T-helper 1 cell treated with Interleukin-12 subunit alpha and Interleukin-12 subunit beta and Interleukin-4 antibody, amounts not matched to agents 30 μg/mL and 1 μg/mL, for 36 hours (primary cell): ENCODE measurements at regions not wholly inside any gene's neighbourhood (a gene's known extent, or its start where the extent isn't known, plus 50 kb on each side); places are given as distances from the start of the nearest gene placed in this dataset.

ENCODE experiments used
- H3K27ac Mint-ChIP-seq: one replicate; pipeline ENCODE4 v1.8.0; 2021; ENCODE audit warnings: mild to moderate bottlenecking, mixed read lengths
- H3K27me3 Mint-ChIP-seq: one replicate; pipeline ENCODE4 v1.8.0; 2021; ENCODE audit warnings: low read depth, mixed read lengths
- H3K36me3 Mint-ChIP-seq: one replicate; pipeline ENCODE4 v1.8.0; 2021; ENCODE audit warnings: low read depth, mixed read lengths
- H3K4me1 Mint-ChIP-seq: one replicate; pipeline ENCODE4 v1.8.0; 2021; ENCODE audit warnings: low read depth, mixed read lengths
- H3K4me3 Mint-ChIP-seq: one replicate; pipeline ENCODE4 v1.8.0; 2021; ENCODE audit warnings: mild to moderate bottlenecking, moderate library complexity, mixed read lengths
- H3K9me3 Mint-ChIP-seq: one replicate; pipeline ENCODE4 v1.8.0; 2021; ENCODE audit warnings: mixed read lengths

- no peaks in the 10 kb centered on the region for H3K27me3 Mint-ChIP-seq
- H3K4me3 Mint-ChIP-seq = no peak overlapping the region
- no peaks in the 10 kb centered on the region for H3K4me1 Mint-ChIP-seq
- H3K27ac Mint-ChIP-seq = no peak overlapping the region
- H3K36me3 Mint-ChIP-seq = no peaks in the 10 kb centered on the region
- no peaks in the 10 kb centered on the region for H3K9me3 Mint-ChIP-seq
These were observed 190.7 kb upstream of the GBE1 start for GRCh38 chr3:81952141-81952540.

DNA sequence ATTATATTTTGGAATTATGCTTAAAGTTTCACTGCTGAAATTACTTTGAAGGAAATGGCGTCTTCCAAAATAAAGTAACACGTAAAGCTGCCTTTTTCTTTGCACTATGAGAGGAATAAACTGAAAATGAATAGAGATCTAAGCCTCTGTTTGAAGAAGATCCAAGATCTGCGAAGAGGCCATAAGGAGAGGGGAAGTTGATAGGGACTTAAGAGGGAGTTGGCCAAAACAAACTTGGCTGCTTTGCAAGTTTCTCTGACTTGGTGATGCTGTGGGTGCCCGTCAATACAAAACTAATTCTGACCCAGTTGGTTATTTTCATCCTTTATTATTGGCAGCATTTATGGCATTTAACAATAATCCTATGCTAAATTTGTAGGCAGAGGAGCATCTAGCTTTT is 190.2 kb upstream of the GBE1 start:
- H3K36me3 Mint-ChIP-seq = no peaks in the 10 kb centered on the region
- no peak overlapping the region for H3K4me3 Mint-ChIP-seq
- H3K9me3 Mint-ChIP-seq = no peaks in the 10 kb centered on the region
- no peaks in the 10 kb centered on the region for H3K27me3 Mint-ChIP-seq
- H3K4me1 Mint-ChIP-seq = no peaks in the 10 kb centered on the region
- no peak overlapping the region for H3K27ac Mint-ChIP-seq

GRCh38 chr3:81951106-81951505 is 189.7 kb upstream of the GBE1 start:
- Mint-ChIP-seq H3K27ac (no peak overlapping the region), H3K4me3 (no peak overlapping the region), H3K27me3 (no peaks in the 10 kb centered on the region), H3K4me1 (no peaks in the 10 kb centered on the region), H3K9me3 (no peaks in the 10 kb centered on the region), H3K36me3 (no peaks in the 10 kb centered on the region)

GRCh38 chr3:81947359-81947758 is 185.9 kb upstream of the GBE1 start:
- no peaks in the 10 kb centered on the region for H3K4me1 Mint-ChIP-seq
- H3K27me3 Mint-ChIP-seq = no peaks in the 10 kb centered on the region
- peaks cover 8% of the 10 kb centered on the region for H3K9me3 Mint-ChIP-seq
- H3K27ac Mint-ChIP-seq = no peak overlapping the region
- no peak overlapping the region for H3K4me3 Mint-ChIP-seq
- no peaks in the 10 kb centered on the region for H3K36me3 Mint-ChIP-seq

GRCh38 chr3:81938681-81939080 is 177.2 kb upstream of the GBE1 start:
- Mint-ChIP-seq H3K36me3 (no peaks in the 10 kb centered on the region), H3K27me3 (no peaks in the 10 kb centered on the region), H3K4me3 (no peak overlapping the region), H3K4me1 (peaks cover 2% of the 10 kb centered on the region), H3K27ac (no peak overlapping the region), H3K9me3 (no peaks in the 10 kb centered on the region)

- H3K9me3 Mint-ChIP-seq = no peaks in the 10 kb centered on the region
- H3K4me1 Mint-ChIP-seq = peaks cover 2% of the 10 kb centered on the region
- no peak overlapping the region for H3K4me3 Mint-ChIP-seq
- no peak overlapping the region for H3K27ac Mint-ChIP-seq
- H3K27me3 Mint-ChIP-seq = no peaks in the 10 kb centered on the region
- no peaks in the 10 kb centered on the region for H3K36me3 Mint-ChIP-seq
These were observed 175.4 kb upstream of the GBE1 start for GRCh38 chr3:81936817-81937216.

DNA sequence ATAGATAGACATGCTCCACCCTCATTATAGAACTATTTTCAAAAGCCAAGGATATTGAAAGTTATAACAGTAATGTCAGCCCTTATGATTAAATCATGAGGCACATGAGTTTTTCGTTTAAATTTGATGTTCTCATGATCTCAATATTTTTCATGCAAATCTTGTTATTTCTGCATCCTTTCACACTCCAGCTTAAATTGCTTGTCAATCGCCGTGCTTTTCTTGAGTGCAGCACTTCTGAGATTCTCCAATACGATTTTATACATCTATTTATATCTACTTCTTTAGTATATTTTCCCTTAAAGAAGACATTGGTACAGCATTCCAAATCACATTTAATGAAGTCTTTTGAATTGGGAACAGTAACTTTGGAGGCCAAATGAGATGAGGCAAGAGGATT is 171.2 kb upstream of the GBE1 start:
- Mint-ChIP-seq H3K9me3 (no peaks in the 10 kb centered on the region), H3K36me3 (no peaks in the 10 kb centered on the region), H3K4me1 (peaks cover 2% of the 10 kb centered on the region), H3K27me3 (no peaks in the 10 kb centered on the region), H3K27ac (no peak overlapping the region), H3K4me3 (no peak overlapping the region)

- Mint-ChIP-seq H3K27me3 (no peaks in the 10 kb centered on the region), H3K9me3 (no peaks in the 10 kb centered on the region), H3K4me3 (no peak overlapping the region), H3K36me3 (no peaks in the 10 kb centered on the region), H3K27ac (no peak overlapping the region), H3K4me1 (no peaks in the 10 kb centered on the region)
These were observed 170.1 kb upstream of the GBE1 start for GRCh38 chr3:81931265-81932251.

GRCh38 chr3:81929697-81930096 is 168.3 kb upstream of the GBE1 start:
- H3K9me3 Mint-ChIP-seq = no peaks in the 10 kb centered on the region
- no peaks in the 10 kb centered on the region for H3K4me1 Mint-ChIP-seq
- no peaks in the 10 kb centered on the region for H3K27me3 Mint-ChIP-seq
- H3K36me3 Mint-ChIP-seq = no peaks in the 10 kb centered on the region
- no peak overlapping the region for H3K4me3 Mint-ChIP-seq
- H3K27ac Mint-ChIP-seq = no peak overlapping the region

GRCh38 chr3:81927811-81928210 is 166.4 kb upstream of the GBE1 start:
- Mint-ChIP-seq H3K4me1 (no peaks in the 10 kb centered on the region), H3K4me3 (no peak overlapping the region), H3K9me3 (no peaks in the 10 kb centered on the region), H3K27ac (no peak overlapping the region), H3K27me3 (no peaks in the 10 kb centered on the region), H3K36me3 (no peaks in the 10 kb centered on the region)

DNA sequence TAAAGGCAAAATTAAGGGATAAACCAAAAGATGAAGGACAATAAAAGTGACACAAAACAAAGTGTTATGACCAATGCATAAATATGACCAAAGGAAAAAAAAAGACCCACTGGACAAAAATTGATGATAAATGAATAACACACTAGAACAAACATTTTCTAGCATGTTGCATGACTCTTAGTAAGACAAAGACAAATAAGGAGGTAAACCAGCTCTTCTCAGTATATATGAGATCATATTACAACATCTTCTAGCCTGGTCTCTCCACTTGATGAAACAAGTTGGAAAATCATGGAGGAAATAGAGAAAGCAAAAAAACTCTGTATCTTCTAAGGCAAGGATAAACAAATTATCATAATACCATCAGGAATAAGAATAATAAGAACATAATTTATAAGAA is 163.9 kb upstream of the GBE1 start:
- H3K36me3 Mint-ChIP-seq = no peaks in the 10 kb centered on the region
- no peak overlapping the region for H3K27ac Mint-ChIP-seq
- no peaks in the 10 kb centered on the region for H3K4me1 Mint-ChIP-seq
- H3K4me3 Mint-ChIP-seq = no peak overlapping the region
- no peaks in the 10 kb centered on the region for H3K27me3 Mint-ChIP-seq
- no peaks in the 10 kb centered on the region for H3K9me3 Mint-ChIP-seq

- Mint-ChIP-seq H3K36me3 (no peaks in the 10 kb centered on the region), H3K4me1 (no peaks in the 10 kb centered on the region), H3K9me3 (no peaks in the 10 kb centered on the region), H3K4me3 (no peak overlapping the region), H3K27me3 (no peaks in the 10 kb centered on the region), H3K27ac (no peak overlapping the region)
These were observed 161.6 kb upstream of the GBE1 start for GRCh38 chr3:81923038-81923437.

DNA sequence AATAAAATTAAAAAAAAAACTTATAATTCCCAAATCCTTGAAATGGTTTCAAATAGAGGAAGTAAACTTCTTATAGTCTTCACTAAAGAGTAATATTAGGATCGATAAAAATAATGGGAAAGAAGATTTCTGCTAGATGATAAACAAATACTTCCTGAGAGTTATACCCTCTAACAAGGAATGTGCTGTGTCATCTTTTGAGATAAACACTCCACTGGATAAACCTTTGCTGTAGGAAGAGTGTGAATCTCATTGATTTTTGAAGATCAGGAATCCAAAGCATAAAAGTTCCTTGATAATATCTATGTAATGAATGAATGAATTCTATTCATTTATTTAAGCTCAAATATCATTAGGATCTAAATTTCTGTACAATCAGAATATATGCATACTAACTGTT is 161.0 kb upstream of the GBE1 start:
- no peak overlapping the region for H3K27ac Mint-ChIP-seq
- H3K9me3 Mint-ChIP-seq = no peaks in the 10 kb centered on the region
- no peaks in the 10 kb centered on the region for H3K27me3 Mint-ChIP-seq
- H3K4me3 Mint-ChIP-seq = no peak overlapping the region
- no peaks in the 10 kb centered on the region for H3K4me1 Mint-ChIP-seq
- no peaks in the 10 kb centered on the region for H3K36me3 Mint-ChIP-seq

GRCh38 chr3:81920816-81921215 is 159.4 kb upstream of the GBE1 start:
- Mint-ChIP-seq H3K9me3 (no peaks in the 10 kb centered on the region), H3K27me3 (no peaks in the 10 kb centered on the region), H3K4me3 (no peak overlapping the region), H3K27ac (no peak overlapping the region), H3K36me3 (no peaks in the 10 kb centered on the region), H3K4me1 (no peaks in the 10 kb centered on the region)

- Mint-ChIP-seq H3K27me3 (no peaks in the 10 kb centered on the region), H3K4me3 (no peak overlapping the region), H3K36me3 (no peaks in the 10 kb centered on the region), H3K27ac (no peak overlapping the region), H3K9me3 (no peaks in the 10 kb centered on the region), H3K4me1 (no peaks in the 10 kb centered on the region)
These were observed 155.4 kb upstream of the GBE1 start for GRCh38 chr3:81916890-81917289.
